ENCODE measurements at regions not wholly inside any gene's neighbourhood (a gene's known extent, or its start where the extent isn't known, plus 50 kb on each side); places are given as distances from the start of the nearest gene placed in this dataset.
A peak's percentile ranks its signal among the peaks of the same experiment; 100 is the strongest.

- no peak for DNase-seq (ENCODE audit: low spot score)
- peaks cover 12% of the 10 kb centered on the region for H3K27me3 Mint-ChIP-seq (ENCODE audit: low read depth)
- H3K27ac Mint-ChIP-seq (ENCODE audit: unreplicated experiment): no peak overlapping the region
- no peak overlapping the region for H3K4me3 Mint-ChIP-seq (ENCODE audit: unreplicated experiment)
- H3K9me3 Mint-ChIP-seq (ENCODE audit: low read depth): no peaks in the 10 kb centered on the region
- TF ChIP-seq CTCF (IDR thresholded peaks at IDR 0.05): peak; percentile 27
- no peaks in the 10 kb centered on the region for H3K36me3 Mint-ChIP-seq (ENCODE audit: low read depth)
- H3K4me1 Mint-ChIP-seq (ENCODE audit: low read depth): no peaks in the 10 kb centered on the region
Observed at GRCh38 chr2:18219676-18220075, 340.8 kb downstream of the RDH14 start.

DNA sequence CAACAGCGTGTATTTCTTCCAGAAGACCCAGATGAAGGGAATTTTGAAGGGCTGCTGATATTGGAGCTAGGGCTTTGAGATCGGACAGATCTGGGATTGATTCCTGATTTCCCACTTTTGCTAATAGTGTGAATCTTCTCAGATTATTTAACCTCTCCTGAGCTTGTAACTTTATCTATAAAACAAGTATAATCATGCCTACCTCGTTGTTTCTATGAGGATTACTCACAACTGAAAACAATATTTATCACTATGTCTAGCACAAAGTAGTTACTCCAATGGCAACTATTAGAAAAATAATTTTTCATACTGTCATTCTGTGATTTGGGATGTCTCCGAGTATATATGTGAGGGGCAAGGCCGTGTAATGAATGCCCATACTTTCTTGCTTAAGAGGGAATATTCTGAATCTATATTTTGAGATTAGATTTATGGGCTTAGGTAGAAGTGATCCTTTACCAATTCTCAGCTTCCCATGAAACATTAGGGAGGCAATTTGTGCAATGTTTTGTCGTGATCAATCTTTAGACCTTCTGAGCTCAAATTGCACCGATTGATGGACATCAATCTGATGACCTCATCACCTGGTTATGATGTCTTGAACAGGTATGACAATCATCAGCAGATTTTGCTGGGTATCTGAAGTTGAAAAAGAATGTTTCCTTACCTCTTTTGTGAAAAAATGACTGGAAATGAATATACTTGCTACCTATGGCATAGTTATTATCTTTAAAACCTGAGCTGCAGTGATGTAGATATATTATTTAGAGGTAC, 339.9 kb downstream of the KCNS3 start:
- no peak for TF ChIP-seq CTCF (IDR thresholded peaks at IDR 0.05)
- no peak for DNase-seq (ENCODE audit: low spot score)

GRCh38 chr2:18214936-18215335, 336.5 kb downstream of the KCNS3 start:
- H3K27ac Mint-ChIP-seq (ENCODE audit: unreplicated experiment): no peak overlapping the region
- no peak for DNase-seq (ENCODE audit: low spot score)
- no peaks in the 10 kb centered on the region for H3K4me1 Mint-ChIP-seq (ENCODE audit: low read depth)
- peaks cover 5% of the 10 kb centered on the region for H3K27me3 Mint-ChIP-seq (ENCODE audit: low read depth)
- no peak overlapping the region for H3K4me3 Mint-ChIP-seq (ENCODE audit: unreplicated experiment)
- TF ChIP-seq CTCF (IDR thresholded peaks at IDR 0.05): no peak
- H3K36me3 Mint-ChIP-seq (ENCODE audit: low read depth): no peaks in the 10 kb centered on the region
- no peaks in the 10 kb centered on the region for H3K9me3 Mint-ChIP-seq (ENCODE audit: low read depth)

More for the DNA sequence above, 339.9 kb downstream of the KCNS3 start:
- Mint-ChIP-seq H3K27ac (ENCODE audit: unreplicated experiment) (no peak overlapping the region), H3K4me1 (ENCODE audit: low read depth) (no peaks in the 10 kb centered on the region), H3K27me3 (ENCODE audit: low read depth) (peaks cover 12% of the 10 kb centered on the region), H3K4me3 (ENCODE audit: unreplicated experiment) (no peak overlapping the region), H3K9me3 (ENCODE audit: low read depth) (no peaks in the 10 kb centered on the region), H3K36me3 (ENCODE audit: low read depth) (no peaks in the 10 kb centered on the region)

GRCh38 chr2:18213986-18214385, 335.5 kb downstream of the KCNS3 start:
- peaks cover 5% of the 10 kb centered on the region for H3K27me3 Mint-ChIP-seq (ENCODE audit: low read depth)

More at GRCh38 chr2:18213986-18214385, 335.5 kb downstream of the KCNS3 start:
- no peak for TF ChIP-seq CTCF (IDR thresholded peaks at IDR 0.05)
- no peaks in the 10 kb centered on the region for H3K36me3 Mint-ChIP-seq (ENCODE audit: low read depth)
- no peaks in the 10 kb centered on the region for H3K4me1 Mint-ChIP-seq (ENCODE audit: low read depth)
- no peak overlapping the region for H3K27ac Mint-ChIP-seq (ENCODE audit: unreplicated experiment)
- no peak for DNase-seq (ENCODE audit: low spot score)
- H3K9me3 Mint-ChIP-seq (ENCODE audit: low read depth): no peaks in the 10 kb centered on the region
- H3K4me3 Mint-ChIP-seq (ENCODE audit: unreplicated experiment): no peak overlapping the region

All from chondrocyte (in vitro differentiated cells).